ENCODE measurements at regions not wholly inside any gene's neighbourhood (a gene's known extent, or its start where the extent isn't known, plus 50 kb on each side); places are given as distances from the start of the nearest gene placed in this dataset.

GRCh38 chr4:170305627-170306026 is 215.9 kb upstream of the AADAT start:
- no peak for DNase-seq
- H3K4me3 ChIP-seq (ENCODE audit: low read depth, low read length): no peak overlapping the region
- no peaks in the 10 kb centered on the region for H3K4me1 ChIP-seq
- H3K9me3 ChIP-seq: no peaks in the 10 kb centered on the region
- no peak for TF ChIP-seq CTCF (IDR thresholded peaks at IDR 0.05; ENCODE audit: low read depth, low read length)
- no peaks in the 10 kb centered on the region for H3K36me3 ChIP-seq
- H3K27me3 ChIP-seq: no peaks in the 10 kb centered on the region

DNA sequence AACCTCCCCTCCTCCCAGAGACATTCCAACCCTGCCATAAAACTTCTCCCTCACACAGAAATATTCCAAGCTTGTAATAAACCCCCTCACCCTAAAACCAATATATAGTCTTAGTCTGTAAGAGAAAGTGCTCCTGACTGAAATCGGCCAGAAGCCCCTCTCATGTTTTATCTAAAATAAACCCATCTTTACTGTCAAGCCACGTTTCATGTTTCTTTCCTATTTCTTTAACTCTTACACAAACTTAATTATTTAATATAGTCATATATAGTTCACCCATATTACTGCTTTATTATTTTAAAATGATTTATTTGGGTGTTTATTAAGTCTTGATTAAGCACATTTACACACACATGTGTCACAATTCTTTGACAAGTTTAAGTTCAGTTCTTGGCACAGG is 191.3 kb upstream of the AADAT start:
- H3K4me3 ChIP-seq (ENCODE audit: low read depth, low read length): no peak overlapping the region
- H3K36me3 ChIP-seq: no peaks in the 10 kb centered on the region
- no peak for DNase-seq
- H3K9me3 ChIP-seq: no peaks in the 10 kb centered on the region
- H3K4me1 ChIP-seq: no peaks in the 10 kb centered on the region
- no peak for TF ChIP-seq CTCF (IDR thresholded peaks at IDR 0.05; ENCODE audit: low read depth, low read length)
- H3K27me3 ChIP-seq: no peaks in the 10 kb centered on the region

- Histone ChIP-seq H3K9me3 (no peaks in the 10 kb centered on the region), H3K36me3 (no peaks in the 10 kb centered on the region), H3K4me1 (no peaks in the 10 kb centered on the region), H3K4me3 (ENCODE audit: low read depth, low read length) (no peak overlapping the region), H3K27me3 (no peaks in the 10 kb centered on the region)
- no peak for DNase-seq
- no peak for TF ChIP-seq CTCF (IDR thresholded peaks at IDR 0.05; ENCODE audit: low read depth, low read length)
Observed at GRCh38 chr4:170278460-170278859, 188.7 kb upstream of the AADAT start.

DNA sequence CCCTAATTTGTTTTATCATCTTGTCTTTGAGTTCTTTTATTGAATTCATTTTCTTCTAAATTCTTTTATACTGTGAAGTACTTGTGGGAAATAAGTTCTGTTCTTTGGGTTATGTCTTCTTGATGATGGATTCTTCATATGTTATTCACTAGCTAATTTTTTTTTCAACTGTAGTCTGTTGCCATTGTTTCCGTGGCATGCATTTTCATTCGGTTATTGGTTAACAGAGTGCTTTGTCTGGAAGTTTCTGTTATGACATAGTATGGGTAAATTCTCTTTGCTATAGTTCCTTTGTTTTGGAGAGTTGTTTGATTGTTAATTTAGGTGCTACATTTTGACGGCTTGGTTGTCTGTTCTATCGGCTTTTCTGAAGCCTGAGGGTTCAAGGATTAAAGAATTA is 184.9 kb upstream of the AADAT start:
- Histone ChIP-seq H3K9me3 (no peaks in the 10 kb centered on the region), H3K4me3 (ENCODE audit: low read depth, low read length) (no peak overlapping the region), H3K36me3 (no peaks in the 10 kb centered on the region), H3K4me1 (no peaks in the 10 kb centered on the region), H3K27me3 (no peaks in the 10 kb centered on the region)
- no peak for TF ChIP-seq CTCF (IDR thresholded peaks at IDR 0.05; ENCODE audit: low read depth, low read length)
- no peak for DNase-seq

DNA sequence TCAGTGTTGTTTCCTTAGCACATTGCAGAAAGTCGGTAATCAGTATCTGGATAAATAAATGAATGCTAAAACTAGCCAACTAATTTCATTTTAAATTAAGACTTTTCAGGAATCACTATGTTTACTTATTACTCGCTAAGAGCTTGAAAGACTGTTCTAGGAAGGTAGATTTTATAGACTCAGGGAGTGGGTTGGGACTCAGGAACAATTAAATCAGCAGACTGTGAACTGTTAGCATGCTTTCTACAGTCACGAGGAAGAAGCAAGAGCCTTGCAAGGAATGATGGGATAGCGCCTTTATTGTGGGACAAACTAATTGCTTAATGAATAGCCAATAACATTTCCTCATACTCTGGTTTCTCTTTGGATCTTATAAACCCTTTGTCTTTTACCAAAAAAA is 183.2 kb upstream of the AADAT start:
- no peaks in the 10 kb centered on the region for H3K4me1 ChIP-seq
- no peak for DNase-seq
- H3K36me3 ChIP-seq: no peaks in the 10 kb centered on the region
- no peak overlapping the region for H3K4me3 ChIP-seq (ENCODE audit: low read depth, low read length)
- TF ChIP-seq CTCF (IDR thresholded peaks at IDR 0.05; ENCODE audit: low read depth, low read length): no peak
- H3K9me3 ChIP-seq: no peaks in the 10 kb centered on the region
- no peaks in the 10 kb centered on the region for H3K27me3 ChIP-seq

DNA sequence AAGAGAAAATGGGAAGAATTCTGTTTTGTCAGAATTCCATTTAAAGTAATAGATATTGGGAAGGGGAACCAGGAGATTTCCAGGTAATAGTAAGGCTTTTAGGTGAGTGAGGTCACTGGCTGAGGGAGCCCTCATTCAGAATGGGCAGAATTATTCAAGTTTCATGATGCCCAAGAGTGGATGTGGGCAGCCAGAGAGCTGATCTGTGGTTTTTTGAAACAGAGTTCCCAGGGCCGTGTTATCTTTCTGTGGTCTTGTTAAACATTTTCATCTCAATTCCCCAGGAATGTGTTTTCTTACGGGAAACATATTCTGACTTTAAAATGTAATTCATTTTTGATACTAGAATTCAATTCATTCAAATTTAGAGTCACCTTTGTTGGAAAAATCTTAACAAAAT is 182.0 kb upstream of the AADAT start:
- DNase-seq: no peak
- no peak overlapping the region for H3K4me3 ChIP-seq (ENCODE audit: low read depth, low read length)
- H3K36me3 ChIP-seq: no peaks in the 10 kb centered on the region
- H3K4me1 ChIP-seq: no peaks in the 10 kb centered on the region
- no peaks in the 10 kb centered on the region for H3K9me3 ChIP-seq
- H3K27me3 ChIP-seq: no peaks in the 10 kb centered on the region
- no peak for TF ChIP-seq CTCF (IDR thresholded peaks at IDR 0.05; ENCODE audit: low read depth, low read length)
